ENCODE measurements at regions not wholly inside any gene's neighbourhood (a gene's known extent, or its start where the extent isn't known, plus 50 kb on each side); places are given as distances from the start of the nearest gene placed in this dataset.

GRCh38 chr9:26260238-26260637, 582.0 kb upstream of the TUSC1 start:
- TF ChIP-seq, protein P1, sequence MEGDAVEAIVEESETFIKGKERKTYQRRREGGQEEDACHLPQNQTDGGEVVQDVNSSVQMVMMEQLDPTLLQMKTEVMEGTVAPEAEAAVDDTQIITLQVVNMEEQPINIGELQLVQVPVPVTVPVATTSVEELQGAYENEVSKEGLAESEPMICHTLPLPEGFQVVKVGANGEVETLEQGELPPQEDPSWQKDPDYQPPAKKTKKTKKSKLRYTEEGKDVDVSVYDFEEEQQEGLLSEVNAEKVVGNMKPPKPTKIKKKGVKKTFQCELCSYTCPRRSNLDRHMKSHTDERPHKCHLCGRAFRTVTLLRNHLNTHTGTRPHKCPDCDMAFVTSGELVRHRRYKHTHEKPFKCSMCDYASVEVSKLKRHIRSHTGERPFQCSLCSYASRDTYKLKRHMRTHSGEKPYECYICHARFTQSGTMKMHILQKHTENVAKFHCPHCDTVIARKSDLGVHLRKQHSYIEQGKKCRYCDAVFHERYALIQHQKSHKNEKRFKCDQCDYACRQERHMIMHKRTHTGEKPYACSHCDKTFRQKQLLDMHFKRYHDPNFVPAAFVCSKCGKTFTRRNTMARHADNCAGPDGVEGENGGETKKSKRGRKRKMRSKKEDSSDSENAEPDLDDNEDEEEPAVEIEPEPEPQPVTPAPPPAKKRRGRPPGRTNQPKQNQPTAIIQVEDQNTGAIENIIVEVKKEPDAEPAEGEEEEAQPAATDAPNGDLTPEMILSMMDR (conservative IDR thresholded peaks at IDR 0.05; ENCODE audit: low read length), result no peak
- TF ChIP-seq EZH2phosphoT487 (IDR thresholded peaks at IDR 0.05; ENCODE audit: borderline replicate concordance), result no peak
